Ovary (tissue), 7 donors: ENCODE measurements at regions not wholly inside any gene's neighbourhood (a gene's known extent, or its start where the extent isn't known, plus 50 kb on each side); places are given as distances from the start of the nearest gene placed in this dataset.

Experiments
- DNase-seq, 5 donors: peaks; one replicate each; pipeline ENCODE4 v3.0.0-alpha.2; 2019 to 2020
- H3K27ac ChIP-seq, 2 donors: fragments of 200-600 bp; one replicate each; pipeline versions ENCODE4 v1.5.1 to v1.8.0; 2019 to 2022
- H3K27me3 ChIP-seq: fragments of 200-600 bp; one replicate; pipeline ENCODE4 v1.8.0; 2022
- H3K36me3 ChIP-seq: fragments of 200-600 bp; sonication (generic); one replicate; pipeline ENCODE4 v1.5.1; 2019
- H3K4me1 ChIP-seq: one replicate; pipeline ENCODE4 v1.8.1; 2013; ENCODE audit warnings: mild to moderate bottlenecking, moderate library complexity; ENCODE audit not compliant: insufficient read depth
- H3K4me3 ChIP-seq: fragments of 200-600 bp; sonication (generic); one replicate; pipeline ENCODE4 v1.5.1; 2017
- H3K9me3 ChIP-seq, 2 donors: fragments of 200-600 bp in 1 of 2; sonication (generic) in 1 of 2; one replicate each; pipeline versions ENCODE4 v1.5.1 to v1.8.1; 2013 to 2019; ENCODE audit warnings: mild to moderate bottlenecking in 1 of 2, moderate library complexity in 1 of 2
- EP300 ChIP-seq: sonication (generic); formaldehyde crosslinking; IDR thresholded peaks from one replicate; pipeline ENCODE4 v1.6.1; 2017; ENCODE audit warnings: antibody characterized with exemption
- POLR2A ChIP-seq: fragments of 450-650 bp; IDR thresholded peaks from one replicate; pipeline ENCODE4 v1.6.1; 2017; ENCODE audit warnings: antibody characterized with exemption, mild to moderate bottlenecking, moderate library complexity
- WGBS, 3 donors: extraction: QIAGEN DNeasy Blood & Tissue Kit in 1 of 3; methylation state at CpG; one replicate each; pipeline versions ENCODE4 v1.1.5 to v1.1.7; 2013 to 2017; 5-methylcytosine and 5-hydroxymethylcytosine counted together
- intact Hi-C, 4 donors: fragments of 100-400 bp; cut with DNase I; formaldehyde crosslinking; loops; one replicate each; pipeline versions ENCODE4 v1.11.0 to v1.15.1; 2022 to 2023
- TF ChIP-seq, protein P1 (sequence below), 3 donors: fragments of 450-650 bp in 2 of 3; fragments of 200-600 bp in 1 of 3; IDR thresholded peaks; one replicate each; pipeline versions ENCODE4 v1.5.1 to v1.8.0; 2016 to 2022; ENCODE audit warnings: antibody characterized with exemption in 3 of 3, mild to moderate bottlenecking in 1 of 3
- donor health status: DM: no; HTN: no; CAD: no; lungs with moderate emphysema.
- donor health status: DM: no; HTN: no; CAD: no.
- donor health status: Bipolar disorder and iron deficiency.
- donor health status: DM: no; HTN: no; CAD: no.
- donor health status: DM: yes; HTN: yes; CAD: no.

- no peak overlapping the region for H3K27ac ChIP-seq
These were observed 51.8 kb upstream of the TLE1 start for GRCh38 chr9:81741103-81741502.

GRCh38 chr9:81748091-81748490 is 58.7 kb upstream of the TLE1 start:
- Histone ChIP-seq H3K36me3 (no peaks in the 10 kb centered on the region), H3K4me3 (no peak overlapping the region), H3K27me3 (no peaks in the 10 kb centered on the region), H3K27ac (no peak overlapping the region), H3K4me1 (no peaks in the 10 kb centered on the region), H3K9me3 (no peaks in the 10 kb centered on the region)
- intact Hi-C loops = no loop called here
- WGBS, 3 donors = 79 to 96% (median 88%) methylated on average over 1 of the region's 1 CpG
- DNase-seq = no peak
- TF ChIP-seq EP300 (no peak), POLR2A (no peak)
- TF ChIP-seq, protein P1, sequence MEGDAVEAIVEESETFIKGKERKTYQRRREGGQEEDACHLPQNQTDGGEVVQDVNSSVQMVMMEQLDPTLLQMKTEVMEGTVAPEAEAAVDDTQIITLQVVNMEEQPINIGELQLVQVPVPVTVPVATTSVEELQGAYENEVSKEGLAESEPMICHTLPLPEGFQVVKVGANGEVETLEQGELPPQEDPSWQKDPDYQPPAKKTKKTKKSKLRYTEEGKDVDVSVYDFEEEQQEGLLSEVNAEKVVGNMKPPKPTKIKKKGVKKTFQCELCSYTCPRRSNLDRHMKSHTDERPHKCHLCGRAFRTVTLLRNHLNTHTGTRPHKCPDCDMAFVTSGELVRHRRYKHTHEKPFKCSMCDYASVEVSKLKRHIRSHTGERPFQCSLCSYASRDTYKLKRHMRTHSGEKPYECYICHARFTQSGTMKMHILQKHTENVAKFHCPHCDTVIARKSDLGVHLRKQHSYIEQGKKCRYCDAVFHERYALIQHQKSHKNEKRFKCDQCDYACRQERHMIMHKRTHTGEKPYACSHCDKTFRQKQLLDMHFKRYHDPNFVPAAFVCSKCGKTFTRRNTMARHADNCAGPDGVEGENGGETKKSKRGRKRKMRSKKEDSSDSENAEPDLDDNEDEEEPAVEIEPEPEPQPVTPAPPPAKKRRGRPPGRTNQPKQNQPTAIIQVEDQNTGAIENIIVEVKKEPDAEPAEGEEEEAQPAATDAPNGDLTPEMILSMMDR (IDR thresholded peaks at IDR 0.05) = no peak

More at GRCh38 chr9:81741103-81741502, 51.8 kb upstream of the TLE1 start:
- no peaks in the 10 kb centered on the region for H3K27me3 ChIP-seq
- no peaks in the 10 kb centered on the region for H3K36me3 ChIP-seq
- DNase-seq = no peak
- TF ChIP-seq POLR2A = no peak
- TF ChIP-seq, protein P1 (IDR thresholded peaks at IDR 0.05) = no peak
- TF ChIP-seq EP300 = no peak
- no peaks in the 10 kb centered on the region for H3K4me1 ChIP-seq
- H3K9me3 ChIP-seq = no peaks in the 10 kb centered on the region
- no peak overlapping the region for H3K4me3 ChIP-seq
- intact Hi-C loops = no loop called here

DNA sequence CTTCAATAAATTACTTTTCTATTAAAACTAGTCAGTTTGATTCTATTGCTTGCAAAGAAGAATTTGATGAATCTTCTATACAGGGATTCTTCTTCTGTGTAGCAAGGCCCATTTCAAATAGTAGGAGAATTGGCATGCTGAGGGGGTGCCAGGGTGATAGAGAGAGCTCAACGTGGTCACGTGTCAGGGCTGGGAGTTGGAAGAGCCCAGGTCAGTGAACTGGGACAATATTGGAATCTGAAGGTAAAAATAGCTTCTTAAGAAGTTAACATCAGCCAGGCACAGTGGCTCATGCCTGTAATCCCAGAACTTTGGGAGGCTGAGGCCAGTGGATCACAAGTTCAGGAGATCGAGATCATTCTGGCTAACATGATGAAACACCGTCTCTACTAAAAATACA is 64.1 kb upstream of the TLE1 start:
- no peak overlapping the region for H3K4me3 ChIP-seq
- intact Hi-C loops = no loop called here
- TF ChIP-seq POLR2A = no peak
- TF ChIP-seq, protein P1 (IDR thresholded peaks at IDR 0.05) = no peak
- TF ChIP-seq EP300 = no peak
- H3K9me3 ChIP-seq = no peaks in the 10 kb centered on the region
- WGBS, 3 donors = 92 to 96% (median 93%) methylated on average over 4 of the region's 4 CpGs
- H3K36me3 ChIP-seq = no peaks in the 10 kb centered on the region
- no peak overlapping the region for H3K27ac ChIP-seq
- no peaks in the 10 kb centered on the region for H3K27me3 ChIP-seq
- no peak for DNase-seq
- H3K4me1 ChIP-seq = no peaks in the 10 kb centered on the region

GRCh38 chr9:81754245-81754644 is 64.9 kb upstream of the TLE1 start:
- DNase-seq = no peak
- H3K4me3 ChIP-seq = no peak overlapping the region
- TF ChIP-seq, protein P1 (IDR thresholded peaks at IDR 0.05) = no peak
- TF ChIP-seq EP300 (no peak), POLR2A (no peak)
- H3K27ac ChIP-seq = no peak overlapping the region
- H3K27me3 ChIP-seq = no peaks in the 10 kb centered on the region
- no peaks in the 10 kb centered on the region for H3K4me1 ChIP-seq
- H3K9me3 ChIP-seq = no peaks in the 10 kb centered on the region
- no peaks in the 10 kb centered on the region for H3K36me3 ChIP-seq
- intact Hi-C loops = no loop called here

DNA sequence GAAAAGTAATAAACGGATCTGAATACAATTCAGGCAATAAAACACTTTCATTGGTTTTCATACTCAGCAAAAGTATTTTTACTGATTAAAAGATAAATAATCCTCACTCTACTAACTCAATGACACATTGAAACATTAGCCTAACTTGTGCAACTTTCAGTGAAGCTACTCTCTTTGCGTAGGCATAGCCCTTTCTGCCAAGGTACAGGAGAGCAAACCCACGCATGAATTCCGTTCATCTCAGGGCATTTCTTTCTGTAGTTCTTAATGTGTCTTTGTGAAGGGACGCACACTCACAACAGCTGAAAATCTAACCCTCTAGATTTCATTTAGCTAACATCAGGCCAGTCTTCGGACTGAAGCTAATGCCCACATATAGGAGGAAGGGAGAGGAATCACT is 66.4 kb upstream of the TLE1 start:
- intact Hi-C loops = no loop called here
- H3K4me3 ChIP-seq = no peak overlapping the region
- H3K27me3 ChIP-seq = no peaks in the 10 kb centered on the region

More for the DNA sequence above, 66.4 kb upstream of the TLE1 start:
- TF ChIP-seq, protein P1 (IDR thresholded peaks at IDR 0.05) = no peak
- TF ChIP-seq POLR2A (no peak), EP300 (no peak)
- no peak for DNase-seq
- no peaks in the 10 kb centered on the region for H3K4me1 ChIP-seq
- no peak overlapping the region for H3K27ac ChIP-seq
- 91 to 96% (median 94%) methylated on average over 6 of the region's 6 CpGs for WGBS, 3 donors
- H3K36me3 ChIP-seq = no peaks in the 10 kb centered on the region
- H3K9me3 ChIP-seq = no peaks in the 10 kb centered on the region
